HFFc6 (cell line): ENCODE measurements at regions not wholly inside any gene's neighbourhood (a gene's known extent, or its start where the extent isn't known, plus 50 kb on each side); places are given as distances from the start of the nearest gene placed in this dataset.

Source experiments
- DNase-seq: peaks from one replicate; pipeline ENCODE4 v3.0.0-alpha.2; 2018
- H3K27ac Mint-ChIP-seq: 2 replicates; pipeline ENCODE4 v1.8.0; 2020; ENCODE audit warnings: mild to moderate bottlenecking, mixed read lengths
- H3K27me3 Mint-ChIP-seq: 2 replicates; pipeline ENCODE4 v1.8.0; 2021; ENCODE audit warnings: mild to moderate bottlenecking, moderate library complexity, mixed read lengths; ENCODE audit not compliant: insufficient read depth
- H3K36me3 Mint-ChIP-seq: 2 replicates; pipeline ENCODE4 v1.8.0; 2021; ENCODE audit warnings: low read depth, mixed read lengths
- H3K4me1 Mint-ChIP-seq: 2 replicates; pipeline ENCODE4 v1.8.0; 2020; ENCODE audit warnings: low read depth, mixed read lengths
- H3K4me3 Mint-ChIP-seq: 2 replicates; pipeline ENCODE4 v1.8.0; 2020; ENCODE audit warnings: mild to moderate bottlenecking, moderate library complexity, mixed read lengths
- H3K9me3 Mint-ChIP-seq: 2 replicates; pipeline ENCODE4 v1.8.0; 2020; ENCODE audit warnings: mild to moderate bottlenecking, mixed read lengths
- CTCF ChIP-seq: fragments of 200-600 bp; sonication (generic); IDR thresholded peaks from 2 replicates; pipeline ENCODE4 v1.5.0; 2021; ENCODE audit warnings: antibody characterized with exemption, mild to moderate bottlenecking

- Mint-ChIP-seq H3K27ac (no peak overlapping the region), H3K4me1 (no peaks in the 10 kb centered on the region), H3K4me3 (no peak overlapping the region), H3K36me3 (no peaks in the 10 kb centered on the region), H3K27me3 (peaks cover 1% of the 10 kb centered on the region; the same call in 1 of the 2 replicates), H3K9me3 (peaks cover 5% of the 10 kb centered on the region; the same call in 1 of the 2 replicates)
- no peak for DNase-seq
- no peak for TF ChIP-seq CTCF
Measured at GRCh38 chr2:214674278-214674677, 135.2 kb downstream of the BARD1 start.

- Mint-ChIP-seq H3K4me3 (no peak overlapping the region), H3K36me3 (no peaks in the 10 kb centered on the region), H3K4me1 (no peaks in the 10 kb centered on the region), H3K9me3 (peaks cover 5% of the 10 kb centered on the region; the same call in 1 of the 2 replicates), H3K27ac (no peak overlapping the region), H3K27me3 (peaks cover 1% of the 10 kb centered on the region; the same call in 1 of the 2 replicates)
- no peak for DNase-seq
- TF ChIP-seq CTCF: no peak
Measured at GRCh38 chr2:214671319-214671885, 138.1 kb downstream of the BARD1 start.

GRCh38 chr2:214652473-214652872 lies 157.0 kb downstream of the BARD1 start:
- H3K27me3 Mint-ChIP-seq: no peaks in the 10 kb centered on the region
- H3K27ac Mint-ChIP-seq: no peak overlapping the region

GRCh38 chr2:214651451-214651850 lies 158.0 kb downstream of the BARD1 start:
- no peaks in the 10 kb centered on the region for H3K27me3 Mint-ChIP-seq

More at GRCh38 chr2:214652473-214652872, 157.0 kb downstream of the BARD1 start:
- no peak for DNase-seq
- Mint-ChIP-seq H3K36me3 (no peaks in the 10 kb centered on the region), H3K9me3 (no peaks in the 10 kb centered on the region), H3K4me1 (peaks cover 31% of the 10 kb centered on the region), H3K4me3 (no peak overlapping the region)
- no peak for TF ChIP-seq CTCF

GRCh38 chr2:214649440-214650205 lies 159.9 kb downstream of the BARD1 start:
- no peaks in the 10 kb centered on the region for H3K9me3 Mint-ChIP-seq
- DNase-seq: peak; percentile 35
- H3K4me1 Mint-ChIP-seq: peaks cover 31% of the 10 kb centered on the region
- H3K36me3 Mint-ChIP-seq: no peaks in the 10 kb centered on the region
- H3K27me3 Mint-ChIP-seq: no peaks in the 10 kb centered on the region; the same call in 1 of the 2 replicates
- no peak overlapping the region for H3K4me3 Mint-ChIP-seq
- H3K27ac Mint-ChIP-seq: no peak overlapping the region
- TF ChIP-seq CTCF: no peak

More at GRCh38 chr2:214651451-214651850, 158.0 kb downstream of the BARD1 start:
- DNase-seq: no peak
- Mint-ChIP-seq H3K4me1 (peaks cover 31% of the 10 kb centered on the region), H3K9me3 (no peaks in the 10 kb centered on the region), H3K27ac (no peak overlapping the region), H3K4me3 (no peak overlapping the region), H3K36me3 (no peaks in the 10 kb centered on the region)
- TF ChIP-seq CTCF: no peak
